ENCODE measurements at regions not wholly inside any gene's neighbourhood (a gene's known extent, or its start where the extent isn't known, plus 50 kb on each side); places are given as distances from the start of the nearest gene placed in this dataset.

GRCh38 chr9:38149647-38150046 lies 80.6 kb upstream of the SHB start:
- TF ChIP-seq CTCF (IDR thresholded peaks at IDR 0.05) (no peak), SIN3A (IDR thresholded peaks at IDR 0.05; ENCODE audit: borderline replicate concordance, insufficient read depth, low read depth, low read length) (no peak), POLR2AphosphoS5 (IDR thresholded peaks at IDR 0.05; ENCODE audit: low read depth, low read length) (no peak)
